Central memory CD4-positive, alpha-beta T cell (primary cell): ENCODE measurements at regions not wholly inside any gene's neighbourhood (a gene's known extent, or its start where the extent isn't known, plus 50 kb on each side); places are given as distances from the start of the nearest gene placed in this dataset.

Experiments
- DNase-seq: peaks from one replicate; pipeline ENCODE4 v3.0.0; 2022

GRCh38 chr2:172370821-172371455, 56.4 kb upstream of the ITGA6 start:
- no peak for DNase-seq

- no peak for DNase-seq
Measured at GRCh38 chr2:172372436-172372835, 55.0 kb upstream of the ITGA6 start.

- no peak for DNase-seq
Measured at GRCh38 chr2:172373076-172373475, 54.3 kb upstream of the ITGA6 start.

GRCh38 chr2:172373766-172374165, 53.6 kb upstream of the ITGA6 start:
- DNase-seq: no peak

GRCh38 chr2:172374318-172375240, 52.8 kb upstream of the ITGA6 start:
- no peak for DNase-seq

- DNase-seq: no peak
Measured at GRCh38 chr2:172375251-172375650, 52.1 kb upstream of the ITGA6 start.

GRCh38 chr2:172376016-172376415, 51.4 kb upstream of the ITGA6 start:
- no peak for DNase-seq

GRCh38 chr2:172376505-172377125, 50.8 kb upstream of the ITGA6 start:
- DNase-seq: no peak

GRCh38 chr2:172377408-172377807, 50.0 kb upstream of the ITGA6 start:
- no peak for DNase-seq
